Liver (tissue), 3 donors: ENCODE measurements at regions not wholly inside any gene's neighbourhood (a gene's known extent, or its start where the extent isn't known, plus 50 kb on each side); places are given as distances from the start of the nearest gene placed in this dataset.

ENCODE experiments used
- CTCF ChIP-seq: fragments of 150-350 bp; IDR thresholded peaks from 2 replicates; pipeline ENCODE4 v1.5.1; 2017; ENCODE audit warnings: improper control_type of control experiment, low read depth, low read length; ENCODE audit not compliant: missing input control
- TAF1 ChIP-seq: conservative IDR thresholded peaks from 2 replicates; pipeline ENCODE4 v1.6.1; 2016; ENCODE audit warnings: antibody characterized with exemption, mild to moderate bottlenecking
- donor health status: healthy.
- donor health status: healthy.

DNA sequence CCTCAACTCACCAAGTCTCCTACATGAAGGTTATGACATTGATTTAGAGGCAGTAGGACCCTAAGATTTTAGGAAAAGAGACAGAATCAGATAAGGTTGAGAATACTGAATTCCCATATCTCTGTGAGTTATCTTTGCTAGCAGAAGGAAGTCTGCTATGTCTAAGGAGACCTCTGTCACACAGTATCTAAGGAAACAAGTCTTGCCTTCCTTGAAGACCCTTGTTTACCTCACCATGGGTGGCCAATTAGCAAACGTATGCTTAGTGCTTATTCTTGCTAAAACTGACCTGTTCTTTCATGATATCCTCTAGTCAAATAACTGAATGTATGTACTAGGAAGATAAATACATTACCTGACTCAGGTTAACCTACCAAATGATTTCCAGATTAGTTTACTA is 855.4 kb upstream of the SLITRK1 start:
- TF ChIP-seq CTCF (no peak), TAF1 (no peak)
